ENCODE measurements at regions not wholly inside any gene's neighbourhood (a gene's known extent, or its start where the extent isn't known, plus 50 kb on each side); places are given as distances from the start of the nearest gene placed in this dataset.

DNA sequence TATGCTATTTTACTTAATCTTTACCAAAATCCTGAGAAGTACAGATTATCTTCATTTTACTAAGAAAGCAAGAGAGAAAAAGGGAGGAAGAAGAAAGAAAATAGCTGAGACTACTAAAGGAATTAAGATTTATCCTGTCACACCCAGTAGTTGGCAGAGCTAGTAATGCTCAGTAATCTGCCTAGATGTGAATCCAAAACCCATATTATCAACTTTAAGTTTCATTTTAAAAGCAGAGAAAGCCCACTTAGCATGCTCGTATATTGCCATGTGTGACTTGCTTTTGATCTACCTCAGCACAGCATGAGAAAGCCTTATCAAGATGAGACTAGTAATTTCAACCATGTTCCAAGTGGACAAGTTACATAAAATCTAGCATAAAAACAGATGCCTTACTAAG lies 451.5 kb downstream of the TENT5A start:
- Histone ChIP-seq H3K4me1 (ENCODE audit: control insufficient read depth, insufficient read depth, low read length) (no peaks in the 10 kb centered on the region), H3K4me3 (no peak overlapping the region), H3K27me3 (replicated peaks in 1 of 2; ENCODE audit: control insufficient read depth in 2 of 2, insufficient read depth in 2 of 2, low read length in 1 of 2) (no peaks in the 10 kb centered on the region), H3K36me3 (ENCODE audit: control insufficient read depth in 2 of 2, insufficient read depth in 2 of 2, low read length in 1 of 2) (no peaks in the 10 kb centered on the region), H3K4me2 (ENCODE audit: control insufficient read depth, insufficient read depth) (no peak overlapping the region), H2AFZ (ENCODE audit: control insufficient read depth, low read depth, low read length) (no peak overlapping the region), H3K9ac (ENCODE audit: control insufficient read depth, insufficient read depth, low read length) (no peak overlapping the region), H4K20me1 (ENCODE audit: control insufficient read depth, insufficient read depth) (no peaks in the 10 kb centered on the region), H3K9me3 (replicated peaks; ENCODE audit: control insufficient read depth, insufficient read depth, low read length) (no peaks in the 10 kb centered on the region), H3K27ac (ENCODE audit: control insufficient read depth, insufficient read depth) (no peak overlapping the region), H3K79me2 (ENCODE audit: control insufficient read depth, insufficient read depth, low read length) (no peaks in the 10 kb centered on the region)
- TF ChIP-seq SREBF2 (IDR thresholded peaks at IDR 0.05; ENCODE audit: low read length) (no peak), SPI1 (IDR thresholded peaks at IDR 0.05; ENCODE audit: borderline replicate concordance, insufficient read depth, low read depth, low read length) (no peak), IKZF1 (conservative IDR thresholded peaks at IDR 0.05) (no peak), EED (IDR thresholded peaks at IDR 0.05; ENCODE audit: low read depth) (no peak), YY1 (IDR thresholded peaks at IDR 0.05; ENCODE audit: low read depth, low read length) (no peak), SIX5 (IDR thresholded peaks at IDR 0.05; ENCODE audit: low read depth, low read length, severe bottlenecking) (no peak), RBBP5 (conservative IDR thresholded peaks at IDR 0.05) (no peak), TCF7 (IDR thresholded peaks at IDR 0.05; ENCODE audit: borderline replicate concordance) (no peak), NRF1 (conservative IDR thresholded peaks at IDR 0.05; ENCODE audit: low read depth, low read length) (no peak), HCFC1 (IDR thresholded peaks at IDR 0.05; ENCODE audit: low read length) (no peak), POLR2AphosphoS2 (IDR thresholded peaks at IDR 0.05; ENCODE audit: low read depth, low read length) (no peak), TAF1 (IDR thresholded peaks at IDR 0.05; ENCODE audit: borderline replicate concordance, low read depth, low read length) (no peak), EP300 (IDR thresholded peaks at IDR 0.05; ENCODE audit: borderline replicate concordance in 1 of 2, control insufficient read depth in 1 of 2, low read depth in 2 of 2, low read length in 2 of 2) (no peak), RCOR1 (conservative IDR thresholded peaks at IDR 0.05; ENCODE audit: low read depth, low read length) (no peak), NFIC (IDR thresholded peaks at IDR 0.05; ENCODE audit: low read depth, low read length) (no peak)
- TF ChIP-seq, protein P1, sequence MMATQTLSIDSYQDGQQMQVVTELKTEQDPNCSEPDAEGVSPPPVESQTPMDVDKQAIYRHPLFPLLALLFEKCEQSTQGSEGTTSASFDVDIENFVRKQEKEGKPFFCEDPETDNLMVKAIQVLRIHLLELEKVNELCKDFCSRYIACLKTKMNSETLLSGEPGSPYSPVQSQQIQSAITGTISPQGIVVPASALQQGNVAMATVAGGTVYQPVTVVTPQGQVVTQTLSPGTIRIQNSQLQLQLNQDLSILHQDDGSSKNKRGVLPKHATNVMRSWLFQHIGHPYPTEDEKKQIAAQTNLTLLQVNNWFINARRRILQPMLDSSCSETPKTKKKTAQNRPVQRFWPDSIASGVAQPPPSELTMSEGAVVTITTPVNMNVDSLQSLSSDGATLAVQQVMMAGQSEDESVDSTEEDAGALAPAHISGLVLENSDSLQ (IDR thresholded peaks at IDR 0.05) = no peak
- TF ChIP-seq, protein P2, sequence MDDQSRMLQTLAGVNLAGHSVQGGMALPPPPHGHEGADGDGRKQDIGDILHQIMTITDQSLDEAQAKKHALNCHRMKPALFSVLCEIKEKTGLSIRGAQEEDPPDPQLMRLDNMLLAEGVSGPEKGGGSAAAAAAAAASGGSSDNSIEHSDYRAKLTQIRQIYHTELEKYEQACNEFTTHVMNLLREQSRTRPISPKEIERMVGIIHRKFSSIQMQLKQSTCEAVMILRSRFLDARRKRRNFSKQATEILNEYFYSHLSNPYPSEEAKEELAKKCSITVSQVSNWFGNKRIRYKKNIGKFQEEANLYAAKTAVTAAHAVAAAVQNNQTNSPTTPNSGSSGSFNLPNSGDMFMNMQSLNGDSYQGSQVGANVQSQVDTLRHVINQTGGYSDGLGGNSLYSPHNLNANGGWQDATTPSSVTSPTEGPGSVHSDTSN (IDR thresholded peaks at IDR 0.05; ENCODE audit: insufficient replicate concordance, low read depth, low read length) = no peak
- TF ChIP-seq, protein P3, sequence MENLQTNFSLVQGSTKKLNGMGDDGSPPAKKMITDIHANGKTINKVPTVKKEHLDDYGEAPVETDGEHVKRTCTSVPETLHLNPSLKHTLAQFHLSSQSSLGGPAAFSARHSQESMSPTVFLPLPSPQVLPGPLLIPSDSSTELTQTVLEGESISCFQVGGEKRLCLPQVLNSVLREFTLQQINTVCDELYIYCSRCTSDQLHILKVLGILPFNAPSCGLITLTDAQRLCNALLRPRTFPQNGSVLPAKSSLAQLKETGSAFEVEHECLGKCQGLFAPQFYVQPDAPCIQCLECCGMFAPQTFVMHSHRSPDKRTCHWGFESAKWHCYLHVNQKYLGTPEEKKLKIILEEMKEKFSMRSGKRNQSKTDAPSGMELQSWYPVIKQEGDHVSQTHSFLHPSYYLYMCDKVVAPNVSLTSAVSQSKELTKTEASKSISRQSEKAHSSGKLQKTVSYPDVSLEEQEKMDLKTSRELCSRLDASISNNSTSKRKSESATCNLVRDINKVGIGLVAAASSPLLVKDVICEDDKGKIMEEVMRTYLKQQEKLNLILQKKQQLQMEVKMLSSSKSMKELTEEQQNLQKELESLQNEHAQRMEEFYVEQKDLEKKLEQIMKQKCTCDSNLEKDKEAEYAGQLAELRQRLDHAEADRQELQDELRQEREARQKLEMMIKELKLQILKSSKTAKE (IDR thresholded peaks at IDR 0.05; ENCODE audit: low read depth, poor library complexity, severe bottlenecking) = no peak
- TF ChIP-seq, protein P4, sequence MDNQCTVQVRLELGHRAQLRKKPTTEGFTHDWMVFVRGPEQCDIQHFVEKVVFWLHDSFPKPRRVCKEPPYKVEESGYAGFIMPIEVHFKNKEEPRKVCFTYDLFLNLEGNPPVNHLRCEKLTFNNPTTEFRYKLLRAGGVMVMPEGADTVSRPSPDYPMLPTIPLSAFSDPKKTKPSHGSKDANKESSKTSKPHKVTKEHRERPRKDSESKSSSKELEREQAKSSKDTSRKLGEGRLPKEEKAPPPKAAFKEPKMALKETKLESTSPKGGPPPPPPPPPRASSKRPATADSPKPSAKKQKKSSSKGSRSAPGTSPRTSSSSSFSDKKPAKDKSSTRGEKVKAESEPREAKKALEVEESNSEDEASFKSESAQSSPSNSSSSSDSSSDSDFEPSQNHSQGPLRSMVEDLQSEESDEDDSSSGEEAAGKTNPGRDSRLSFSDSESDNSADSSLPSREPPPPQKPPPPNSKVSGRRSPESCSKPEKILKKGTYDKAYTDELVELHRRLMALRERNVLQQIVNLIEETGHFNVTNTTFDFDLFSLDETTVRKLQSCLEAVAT (IDR thresholded peaks at IDR 0.05) = no peak
- ChIA-PET CTCF (no interaction called here), RAD21 (ENCODE audit: unreplicated experiment) (no interaction called here), SMC1A (ENCODE audit: uncharacterized antibody, unreplicated experiment) (no interaction called here), POLR2A (no interaction called here)
- intact Hi-C loops (cut with micrococcal nuclease; ENCODE audit: unreplicated experiment) = no loop called here
- FAIRE-seq = no peak
- DNase-seq (ENCODE audit: low read depth, low spot score) = no peak
- in situ Hi-C loops (cut with MboI) = no loop called here
- WGBS (ENCODE audit: insufficient coverage, insufficient replicate concordance, low lambda C conversion rate, missing lambda C conversion rate) = 38% methylated on average over 1 of the region's 1 CpG
- no peak for ATAC-seq
- no TSS peak for BruUV-seq (replicated peaks)
